ENCODE measurements at regions not wholly inside any gene's neighbourhood (a gene's known extent, or its start where the extent isn't known, plus 50 kb on each side); places are given as distances from the start of the nearest gene placed in this dataset.

DNA sequence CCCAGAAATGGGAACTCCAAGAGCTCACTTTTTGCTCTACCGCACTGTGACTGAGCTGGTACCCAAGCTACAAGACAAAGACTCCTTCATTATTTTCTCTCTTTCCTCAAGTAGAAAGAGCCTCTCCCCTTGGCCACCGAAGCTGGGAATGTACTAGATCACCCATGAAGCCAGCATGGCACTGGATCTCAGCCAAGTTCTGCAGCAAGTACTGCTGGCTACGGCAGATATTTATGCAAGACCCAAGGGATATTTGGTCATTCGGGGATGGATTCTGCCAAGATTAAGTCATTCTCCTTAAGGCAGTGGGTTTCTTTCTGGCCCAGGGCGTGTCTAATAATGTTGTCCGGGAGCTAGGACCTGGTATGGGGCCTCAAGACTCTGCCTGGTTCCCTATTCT lies 633.5 kb downstream of the SLITRK1 start:
- DNase-seq (ENCODE audit: low spot score in 2 of 2) (no peak), FAIRE-seq (no peak)

GRCh38 chr13:83232626-83233025 lies 649.6 kb downstream of the SLITRK1 start:
- DNase-seq (ENCODE audit: low spot score in 2 of 2) (no peak), FAIRE-seq (no peak)

DNA sequence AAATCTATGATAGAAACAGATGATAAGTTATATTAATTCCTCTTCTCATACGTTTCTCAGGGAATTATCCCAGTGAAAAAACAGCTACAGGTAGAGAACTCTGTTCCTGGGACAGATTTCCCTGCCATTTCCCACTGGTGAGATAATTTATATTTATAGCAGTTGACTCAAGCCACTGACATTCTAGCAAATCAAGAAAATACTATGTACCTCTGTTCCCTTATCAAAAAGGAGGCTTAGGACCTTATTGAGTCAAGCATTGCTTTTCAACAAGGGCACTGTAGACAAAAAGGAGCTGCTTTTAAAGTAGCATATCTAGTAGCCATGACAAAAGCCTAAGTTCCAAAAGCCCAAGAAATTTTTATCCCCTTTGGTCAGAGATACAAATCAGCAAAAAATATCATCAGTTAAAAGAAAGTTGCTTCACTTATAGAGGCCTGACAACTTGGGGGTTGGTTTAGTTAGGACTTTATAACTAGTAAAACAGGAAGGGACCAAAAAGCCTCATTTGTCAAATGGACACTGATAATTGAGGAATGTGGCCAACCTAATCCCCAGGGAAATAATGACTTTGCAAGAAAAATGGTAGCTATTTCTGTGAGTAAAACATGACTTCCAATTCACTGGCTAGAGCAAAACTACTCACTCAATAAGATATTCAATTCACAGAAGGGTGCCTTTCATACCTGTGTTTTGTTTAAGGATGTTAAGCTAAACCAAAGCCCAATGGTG lies 652.5 kb downstream of the SLITRK1 start:
- no peak for DNase-seq (ENCODE audit: low spot score in 2 of 2)
- FAIRE-seq: no peak

GRCh38 chr13:83223546-83223945 lies 658.7 kb downstream of the SLITRK1 start:
- DNase-seq (ENCODE audit: low spot score in 2 of 2) (no peak), FAIRE-seq (no peak)

DNA sequence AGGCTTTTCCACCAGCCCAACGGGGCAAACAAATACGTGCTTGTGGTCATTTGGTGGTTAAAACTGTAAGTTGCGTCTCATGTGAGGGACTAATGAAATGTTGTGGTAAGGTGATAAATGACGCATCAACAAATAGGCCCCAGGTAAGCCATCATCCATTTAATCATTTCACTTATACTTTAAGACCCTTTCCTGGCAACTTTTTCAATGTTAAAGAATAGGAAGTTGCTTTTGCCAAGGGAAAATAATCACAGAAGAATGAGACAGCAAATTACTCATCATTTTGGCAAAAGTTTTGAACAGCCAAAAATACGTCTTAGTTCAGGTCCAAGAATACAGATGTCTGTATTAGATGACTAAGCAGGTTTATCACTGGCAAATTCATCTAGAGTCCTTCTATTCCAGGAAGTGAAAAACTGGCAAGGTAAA lies 660.4 kb downstream of the SLITRK1 start:
- FAIRE-seq (no peak), DNase-seq (ENCODE audit: low spot score in 2 of 2) (no peak)

DNA sequence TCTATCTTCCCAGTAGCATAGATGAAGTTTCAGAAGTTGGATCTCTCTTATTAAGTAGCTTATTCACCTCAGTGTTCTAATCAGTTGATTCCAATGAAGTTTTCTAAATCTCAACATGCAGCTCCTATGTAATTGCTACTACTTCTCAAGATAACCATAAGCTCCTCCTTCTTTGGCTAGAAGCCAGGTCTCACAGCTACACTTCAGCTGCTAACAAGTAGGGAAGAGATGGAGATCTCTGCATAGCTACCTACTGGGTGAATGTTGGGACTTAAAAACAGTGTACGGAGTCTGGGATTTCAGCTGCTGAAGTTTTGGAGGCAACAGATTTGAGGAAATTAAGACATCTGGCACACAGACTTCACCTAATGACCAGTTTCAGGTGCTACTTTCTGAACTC lies 661.0 kb downstream of the SLITRK1 start:
- DNase-seq (ENCODE audit: low spot score in 2 of 2) (no peak), FAIRE-seq (no peak)

- DNase-seq (ENCODE audit: low spot score in 2 of 2) (no peak), FAIRE-seq (no peak)
Measured at GRCh38 chr13:83220241-83220640, 662.0 kb downstream of the SLITRK1 start.

GRCh38 chr13:83219832-83220231 lies 662.4 kb downstream of the SLITRK1 start:
- DNase-seq (ENCODE audit: low spot score in 2 of 2) (no peak), FAIRE-seq (no peak)

- FAIRE-seq (no peak), DNase-seq (ENCODE audit: low spot score in 2 of 2) (no peak)
Measured at GRCh38 chr13:83216479-83217245, 665.6 kb downstream of the SLITRK1 start.

DNA sequence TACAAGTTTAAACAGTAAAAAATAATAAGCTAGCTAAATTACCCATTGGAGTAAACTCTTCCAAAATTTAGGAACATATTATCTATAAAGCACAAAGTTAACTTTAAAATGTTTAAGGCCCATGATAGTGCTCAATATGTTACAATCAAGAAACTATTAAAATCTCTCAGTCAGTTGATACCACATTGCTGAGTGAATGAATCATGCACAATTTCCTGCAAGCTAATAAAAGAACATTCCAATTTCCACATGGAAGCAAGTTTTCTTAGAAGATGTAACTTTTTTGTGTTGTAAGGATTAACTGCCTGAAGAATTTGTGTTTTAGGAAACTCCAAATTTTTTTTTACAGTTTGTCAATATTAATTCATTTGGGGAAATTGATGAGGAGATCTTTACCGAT lies 666.6 kb downstream of the SLITRK1 start:
- DNase-seq (ENCODE audit: low spot score in 2 of 2) (no peak), FAIRE-seq (no peak)

GRCh38 chr13:83214452-83214851 lies 667.8 kb downstream of the SLITRK1 start:
- FAIRE-seq: no peak
- DNase-seq (ENCODE audit: low spot score in 2 of 2): no peak

GRCh38 chr13:83211301-83211700 lies 671.0 kb downstream of the SLITRK1 start:
- peak; percentile 39 for FAIRE-seq
- DNase-seq (ENCODE audit: low spot score in 2 of 2): no peak

- FAIRE-seq (no peak), DNase-seq (ENCODE audit: low spot score in 2 of 2) (no peak)
Measured at GRCh38 chr13:83204886-83205285, 677.4 kb downstream of the SLITRK1 start.

DNA sequence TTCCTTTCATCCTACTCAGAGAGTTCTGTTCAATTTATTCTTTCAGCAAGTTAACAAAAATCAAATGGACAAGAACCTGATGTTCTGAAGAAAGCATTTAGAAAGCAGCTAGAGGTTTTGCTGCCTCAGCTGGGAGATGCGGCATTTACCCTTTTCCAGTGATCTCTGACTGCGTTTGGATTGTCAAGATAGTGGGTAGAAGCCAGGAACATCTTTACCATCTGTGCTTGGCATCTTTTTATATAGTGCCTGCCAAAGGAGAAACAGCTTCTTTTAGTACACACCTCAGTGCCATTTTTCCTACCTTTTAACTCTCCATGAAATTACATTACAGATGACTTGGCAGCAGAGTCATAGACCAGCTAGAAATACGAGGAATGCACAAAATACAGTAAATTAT lies 680.8 kb downstream of the SLITRK1 start:
- no peak for FAIRE-seq
- no peak for DNase-seq (ENCODE audit: low spot score in 2 of 2)

DNA sequence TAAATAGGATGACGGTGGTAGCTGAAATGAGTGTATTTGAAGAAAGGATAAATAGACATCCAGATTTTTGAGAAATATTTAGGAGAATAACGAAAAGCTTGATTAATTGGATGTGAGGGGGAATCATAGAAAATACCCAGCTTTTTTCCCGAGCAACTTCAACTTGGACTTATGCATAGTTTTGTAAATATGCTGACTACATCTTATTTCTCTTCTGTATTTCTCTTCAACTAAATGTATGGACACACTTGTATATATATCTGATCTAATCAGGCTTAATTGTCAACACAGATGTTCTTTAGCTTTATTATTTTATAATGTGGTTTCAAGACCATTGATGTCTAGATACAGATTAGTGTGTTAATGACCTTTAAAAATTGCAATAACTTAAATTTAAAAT lies 685.0 kb downstream of the SLITRK1 start:
- no peak for DNase-seq (ENCODE audit: low spot score in 2 of 2)
- no peak for FAIRE-seq

- no peak for DNase-seq (ENCODE audit: low spot score in 2 of 2)
- FAIRE-seq: no peak
Measured at GRCh38 chr13:83190020-83190419, 692.3 kb downstream of the SLITRK1 start.

GRCh38 chr13:83184819-83185218 lies 697.5 kb downstream of the SLITRK1 start:
- FAIRE-seq: no peak
- no peak for DNase-seq (ENCODE audit: low spot score in 2 of 2)

DNA sequence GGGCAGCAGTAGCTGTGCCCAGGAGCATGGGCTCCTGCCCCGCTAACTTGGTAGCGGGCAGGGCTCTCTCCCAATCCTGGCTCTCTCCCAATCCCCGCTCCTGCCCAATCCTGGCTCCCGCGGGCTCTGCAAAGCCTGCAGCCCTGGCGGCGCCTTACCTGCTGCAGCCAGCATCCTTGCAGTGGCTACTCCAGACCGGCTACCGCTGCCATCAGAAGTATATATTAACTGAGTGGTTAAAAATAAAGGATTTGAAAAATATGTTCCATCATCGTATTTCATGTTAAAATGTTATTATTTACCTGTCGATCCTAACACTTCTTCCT lies 698.2 kb downstream of the SLITRK1 start:
- no peak for FAIRE-seq
- DNase-seq (ENCODE audit: low spot score in 2 of 2): no peak

GRCh38 chr13:83183439-83184149 lies 698.7 kb downstream of the SLITRK1 start:
- FAIRE-seq: no peak
- DNase-seq (ENCODE audit: low spot score in 2 of 2): no peak

GRCh38 chr13:83182845-83183244 lies 699.4 kb downstream of the SLITRK1 start:
- no peak for FAIRE-seq
- no peak for DNase-seq (ENCODE audit: low spot score in 2 of 2)

DNA sequence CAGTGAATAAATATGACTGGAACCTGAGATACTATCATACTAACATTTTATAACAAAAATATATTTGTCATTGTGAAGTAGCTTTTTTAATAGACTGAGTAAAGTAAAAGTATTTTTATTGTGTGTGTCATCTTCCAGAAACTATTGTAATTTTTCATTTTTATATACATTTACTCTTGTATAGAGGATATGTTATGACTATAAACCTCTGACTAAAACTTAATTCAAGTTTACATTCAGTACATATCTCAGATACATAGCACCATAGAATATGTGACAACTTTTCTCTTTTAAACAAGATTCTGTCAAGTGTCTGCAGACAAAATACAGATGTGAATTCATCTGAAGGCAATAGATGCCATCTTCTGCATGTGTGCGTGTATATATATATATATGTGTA lies 704.3 kb downstream of the SLITRK1 start:
- no peak for DNase-seq (ENCODE audit: low spot score in 2 of 2)
- FAIRE-seq: no peak

- DNase-seq (ENCODE audit: low spot score in 2 of 2) (no peak), FAIRE-seq (no peak)
Measured at GRCh38 chr13:83168590-83168989, 713.7 kb downstream of the SLITRK1 start.

Data from frontal cortex (tissue), 3 donors.